GM13977 (cell line): ENCODE measurements at regions not wholly inside any gene's neighbourhood (a gene's known extent, or its start where the extent isn't known, plus 50 kb on each side); places are given as distances from the start of the nearest gene placed in this dataset.
"Not testable (repeated sequence)": the region's sequence is repeated elsewhere in the genome, so short reads cannot be mapped to it uniquely, and the experiment has no call there.

ENCODE experiments used
- DNase-seq: peaks from one replicate; pipeline ENCODE4 v3.0.0; 2012; ENCODE audit warnings: low spot score
- CTCF ChIP-seq: IDR thresholded peaks from 2 replicates; pipeline ENCODE4 v1.5.1; 2012; ENCODE audit warnings: mild to moderate bottlenecking, control low read depth; ENCODE audit not compliant: insufficient read depth; ENCODE audit errors: extremely low read depth, missing control alignments
- in situ Hi-C: fragments of 300-500 bp; cut with MboI; formaldehyde crosslinking; loops from one replicate; pipeline ENCODE4 v1.12.0; 2022; ENCODE audit warnings: low sequenced_read_pairs, low pct_unique_long_range_greater_than_20kb, mixed read lengths, inconsistent platforms; ENCODE audit not compliant: unreplicated experiment

- no peak for DNase-seq
- in situ Hi-C loops = no loop called here
- TF ChIP-seq CTCF = no peak
These were observed 453.1 kb upstream of the GCFC2 start for GRCh38 chr2:76163860-76164259.

DNA sequence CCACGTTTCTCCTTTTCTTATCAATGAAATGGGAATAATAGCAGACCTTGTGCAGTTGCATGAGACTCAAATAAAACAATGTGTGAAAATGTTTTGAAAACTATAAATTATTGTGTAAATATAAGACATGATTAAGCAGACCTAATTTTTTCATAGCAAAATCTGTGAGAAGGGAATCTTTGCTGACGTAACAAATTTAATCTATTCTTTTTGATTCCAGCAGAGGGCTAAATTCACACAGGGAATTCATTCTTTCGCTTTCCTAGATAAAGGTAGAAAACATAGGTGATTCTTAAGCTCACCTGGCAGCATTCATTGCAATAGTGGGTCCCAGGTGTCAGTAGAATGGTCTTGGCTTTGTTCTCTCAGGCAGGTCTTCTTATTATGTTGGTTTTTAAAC lies 450.0 kb upstream of the GCFC2 start:
- no peak for DNase-seq
- no peak for TF ChIP-seq CTCF
- in situ Hi-C loops = no loop called here

GRCh38 chr2:76159042-76159648 lies 448.4 kb upstream of the GCFC2 start:
- in situ Hi-C loops = no loop called here
- TF ChIP-seq CTCF = no peak
- no peak for DNase-seq

DNA sequence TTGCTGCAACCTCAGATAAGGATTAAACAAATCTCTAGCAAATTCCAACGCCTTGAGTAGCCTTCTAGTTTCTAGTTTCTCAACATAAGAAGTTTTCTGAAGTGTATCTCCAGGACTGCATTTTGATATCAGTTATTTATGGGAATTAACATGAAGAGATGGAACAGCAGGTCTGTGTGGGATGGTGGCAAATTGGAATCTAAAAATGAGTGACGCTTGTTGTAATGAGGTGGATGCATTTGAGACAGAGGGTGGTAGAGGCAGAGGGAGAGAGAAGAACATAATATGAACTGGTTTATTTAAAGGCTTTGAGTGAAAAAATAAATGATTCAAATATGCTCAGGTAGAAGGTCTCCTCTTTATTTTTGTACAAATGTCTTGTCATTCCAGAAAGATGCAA lies 446.8 kb upstream of the GCFC2 start:
- TF ChIP-seq CTCF = no peak
- DNase-seq = no peak
- in situ Hi-C loops = no loop called here

DNA sequence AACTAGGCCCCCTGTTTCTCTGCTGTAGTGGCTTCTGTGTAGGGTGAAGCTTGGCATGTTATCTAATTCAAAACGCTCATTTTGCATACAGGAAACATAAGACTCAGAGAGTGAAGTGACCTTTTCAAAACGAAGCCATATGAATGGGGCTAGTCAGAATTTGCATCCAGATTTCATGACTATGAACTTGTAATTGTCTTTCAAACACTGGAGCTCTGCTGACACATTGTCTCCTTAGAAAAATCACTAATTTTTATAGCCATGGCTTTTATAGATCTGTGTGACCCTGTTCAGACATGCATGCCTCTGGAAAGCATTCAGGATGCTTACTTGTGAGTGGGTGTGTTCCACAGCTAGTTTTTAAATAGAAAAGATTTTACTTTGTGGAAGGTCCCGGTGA lies 444.3 kb upstream of the GCFC2 start:
- TF ChIP-seq CTCF = no peak
- in situ Hi-C loops = no loop called here
- DNase-seq = no peak

GRCh38 chr2:76149846-76150245 lies 439.1 kb upstream of the GCFC2 start:
- DNase-seq = no peak
- TF ChIP-seq CTCF = no peak
- in situ Hi-C loops = no loop called here

DNA sequence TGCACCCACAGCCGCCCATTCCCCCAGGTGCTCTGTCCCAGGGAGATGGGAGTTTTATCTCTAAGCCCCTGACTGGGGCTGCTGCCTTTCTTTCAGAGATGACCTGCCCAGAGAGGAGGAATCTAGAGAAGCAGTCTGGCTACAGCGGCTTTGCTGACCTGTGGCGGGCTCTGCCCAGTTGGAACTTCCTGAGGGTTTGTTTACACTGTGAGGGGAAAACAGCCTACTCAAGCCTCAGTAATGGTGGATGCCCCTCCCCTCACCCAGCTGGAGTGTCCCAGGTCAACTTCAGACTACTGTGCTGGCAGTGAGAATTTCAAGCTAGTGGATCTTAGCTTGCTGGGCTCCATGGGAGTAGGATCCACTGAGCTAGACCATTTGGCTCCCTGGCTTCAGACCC lies 428.6 kb upstream of the GCFC2 start:
- DNase-seq, in situ Hi-C loops: not testable (repeated sequence)
